BJ (cell line): ENCODE measurements at regions not wholly inside any gene's neighbourhood (a gene's known extent, or its start where the extent isn't known, plus 50 kb on each side); places are given as distances from the start of the nearest gene placed in this dataset.

Source experiments
- CTCF ChIA-PET: fragments of 350-600 bp; formaldehyde crosslinking; extraction: SDS; loops from one replicate; lab custom pipeline; 2021; ENCODE audit warnings: antibody characterized with exemption, inconsistent platforms; lab: Yijun Ruan, JAX
- POLR2A ChIA-PET: fragments of 300-600 bp; sonication (Branson Sonifier 250); formaldehyde crosslinking; extraction: SDS; loops from one replicate; lab custom pipeline; 2021; ENCODE audit warnings: antibody characterized with exemption; lab: Charles Lee
- DNase-seq: peaks from one replicate; pipeline ENCODE4 v3.0.0-alpha.2; 2011; ENCODE audit warnings: low read depth
- H3K27me3 ChIP-seq: 2 replicates; pipeline ENCODE4 v1.6.0; 2011; ENCODE audit warnings: low read length; ENCODE audit not compliant: control insufficient read depth, insufficient read depth
- H3K36me3 ChIP-seq: 2 replicates; pipeline ENCODE4 v1.5.1; 2011; ENCODE audit warnings: low read length; ENCODE audit not compliant: control insufficient read depth, insufficient read depth
- H3K4me3 ChIP-seq: 2 replicates; pipeline ENCODE4 v1.5.1; 2011; ENCODE audit warnings: low read depth, mild to moderate bottlenecking, control low read depth, low read length
- CTCF ChIP-seq: IDR thresholded peaks from 2 replicates; pipeline ENCODE4 v1.5.1; 2011; ENCODE audit warnings: low read depth, mild to moderate bottlenecking, control low read depth, inconsistent platforms, low read length, moderate library complexity; ENCODE audit not compliant: insufficient read depth

DNA sequence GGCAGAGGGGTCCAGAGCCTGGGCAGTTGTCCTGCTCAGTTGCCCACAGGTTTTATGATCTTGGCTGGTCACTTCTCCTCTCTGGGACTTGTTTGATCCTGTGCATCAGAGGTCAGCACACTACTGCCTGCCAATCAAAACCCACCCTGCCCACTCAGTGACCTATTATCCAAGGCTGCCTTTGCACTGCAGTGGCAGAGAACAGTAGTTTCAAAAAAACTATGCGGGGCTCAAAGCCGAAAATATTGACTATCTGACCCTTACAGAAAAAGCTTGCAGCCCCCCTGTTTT is 218.2 kb downstream of the CYP26B1 start:
- H3K36me3 ChIP-seq = no peaks in the 10 kb centered on the region
- POLR2A ChIA-PET = no interaction called here
- CTCF ChIA-PET = interaction anchor here (1.0 to 1.3 kb wide), 2 partner anchors 46 to 131 kb away, joined by 3 read pairs; no protein-coding TSS in a partner anchor

GRCh38 chr2:71928734-71929481 is 218.8 kb downstream of the CYP26B1 start:
- TF ChIP-seq CTCF = no peak
- POLR2A ChIA-PET = no interaction called here
- Histone ChIP-seq H3K36me3 (no peaks in the 10 kb centered on the region), H3K4me3 (no peak overlapping the region), H3K27me3 (no peaks in the 10 kb centered on the region)
- CTCF ChIA-PET = interaction anchor here (1.0 to 1.3 kb wide), 2 partner anchors 46 to 131 kb away, joined by 3 read pairs; no protein-coding TSS in a partner anchor
- no peak for DNase-seq

More for the DNA sequence above, 218.2 kb downstream of the CYP26B1 start:
- Histone ChIP-seq H3K27me3 (no peaks in the 10 kb centered on the region), H3K4me3 (no peak overlapping the region)
- no peak for TF ChIP-seq CTCF
- no peak for DNase-seq

- CTCF ChIA-PET = interaction anchor here (0.6 to 5.7 kb wide), 3 partner anchors 8 to 650 kb away, joined by 3 to 44 read pairs (median 3); no protein-coding TSS in a partner anchor
These were observed 219.6 kb downstream of the CYP26B1 start for GRCh38 chr2:71927757-71928715.

GRCh38 chr2:71926876-71927756 is 220.5 kb downstream of the CYP26B1 start:
- no peak for TF ChIP-seq CTCF
- Histone ChIP-seq H3K27me3 (no peaks in the 10 kb centered on the region), H3K36me3 (no peaks in the 10 kb centered on the region), H3K4me3 (no peak overlapping the region)
- CTCF ChIA-PET = interaction anchor here (0.6 to 5.7 kb wide), 6 partner anchors 9 to 651 kb away, joined by 3 to 44 read pairs (median 3); no protein-coding TSS in a partner anchor
- POLR2A ChIA-PET = no interaction called here
- DNase-seq = no peak

More at GRCh38 chr2:71927757-71928715, 219.6 kb downstream of the CYP26B1 start:
- no peak for DNase-seq
- TF ChIP-seq CTCF = no peak
- no peaks in the 10 kb centered on the region for H3K27me3 ChIP-seq
- POLR2A ChIA-PET = no interaction called here
- H3K4me3 ChIP-seq = no peak overlapping the region
- H3K36me3 ChIP-seq = no peaks in the 10 kb centered on the region
